Left renal cortex interstitium (tissue), 4 donors: ENCODE measurements at regions not wholly inside any gene's neighbourhood (a gene's known extent, or its start where the extent isn't known, plus 50 kb on each side); places are given as distances from the start of the nearest gene placed in this dataset.

Experiments
- DNase-seq, 4 donors: peaks; one replicate each; pipeline ENCODE4 v3.0.0-alpha.2; 2013; ENCODE audit warnings: low read depth in 4 of 4, low spot score in 2 of 4, missing footprints in 1 of 4

DNA sequence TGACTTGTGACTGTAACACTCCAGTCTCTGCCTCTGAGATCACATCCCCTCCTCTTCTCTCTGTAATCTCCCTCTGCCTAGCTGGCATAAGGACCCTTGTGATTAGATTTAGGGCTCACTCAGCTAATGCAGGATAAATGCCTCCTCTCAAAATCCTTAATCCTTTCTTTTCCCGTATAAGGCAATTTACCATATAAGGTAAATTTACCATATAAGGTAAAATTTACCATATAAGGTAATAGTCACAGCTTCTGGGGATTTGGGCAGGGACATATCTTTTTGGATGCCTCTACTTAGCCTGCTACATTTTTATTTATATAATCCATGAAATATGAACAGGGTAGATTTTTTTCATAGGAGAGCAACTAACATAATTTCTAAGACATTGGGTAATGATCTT, 318.0 kb upstream of the PUM3 start:
- DNase-seq, result no peak

DNA sequence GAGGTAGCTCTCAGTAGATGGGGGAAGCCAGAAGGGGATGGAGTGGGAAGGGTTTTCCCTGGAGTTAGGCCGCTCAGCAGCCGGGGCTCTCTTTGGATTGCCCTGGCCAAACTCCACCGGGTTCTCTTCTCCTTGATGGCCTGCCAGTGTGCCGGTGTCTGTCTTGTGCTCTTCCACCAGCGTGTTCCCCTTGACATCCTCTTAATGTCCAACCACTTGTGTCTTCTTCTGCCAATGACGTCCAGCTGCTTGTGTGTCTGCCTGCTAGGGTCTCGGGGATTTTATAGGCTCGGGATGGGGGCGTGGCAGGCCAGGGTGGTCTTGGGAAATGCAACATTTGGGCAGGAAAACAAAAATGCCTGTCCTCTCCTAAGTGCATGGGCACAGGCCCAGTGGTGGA, 313.1 kb upstream of the PUM3 start:
- no peak for DNase-seq

DNA sequence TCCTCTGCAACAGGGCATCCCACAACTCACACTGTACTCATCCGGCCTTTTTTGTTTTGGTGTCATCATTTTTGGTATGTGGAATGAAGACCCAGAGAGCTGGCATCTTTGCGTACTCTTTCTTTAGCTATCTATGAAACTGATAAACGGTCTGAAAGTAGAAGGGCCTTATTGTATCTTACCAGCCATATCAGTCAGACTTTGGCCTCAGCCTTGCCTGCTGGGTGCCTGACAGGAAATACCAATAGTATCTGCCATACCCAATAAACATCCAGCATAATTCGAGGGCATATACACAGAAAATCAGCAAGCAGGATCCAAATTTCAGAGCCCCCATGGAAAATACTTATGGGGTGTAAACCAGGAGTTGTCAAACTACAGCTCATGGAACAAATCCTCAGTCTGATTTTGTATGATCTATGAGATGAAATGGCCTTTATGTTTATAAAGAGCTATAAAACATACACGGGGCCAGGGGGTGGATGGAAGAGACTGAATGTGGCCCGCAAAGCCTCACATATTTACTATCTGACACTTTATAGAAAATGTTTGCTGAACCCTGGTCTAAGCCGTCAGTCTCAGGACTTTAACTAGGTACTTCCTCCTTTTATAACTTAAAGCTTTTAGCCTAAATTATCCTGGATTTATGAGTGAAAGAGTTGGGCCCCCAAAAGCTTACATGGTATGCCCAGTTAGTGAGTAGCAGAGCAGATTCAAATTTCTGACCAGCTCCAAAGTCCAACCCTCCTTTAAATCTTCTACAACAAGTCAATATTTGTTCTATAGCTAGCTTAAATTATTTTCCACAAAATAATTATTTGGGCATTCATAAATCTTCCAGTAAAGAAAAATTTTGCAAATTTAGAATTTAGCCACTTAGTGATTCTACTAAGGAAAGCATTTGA, 308.0 kb upstream of the PUM3 start:
- DNase-seq, result no peak

DNA sequence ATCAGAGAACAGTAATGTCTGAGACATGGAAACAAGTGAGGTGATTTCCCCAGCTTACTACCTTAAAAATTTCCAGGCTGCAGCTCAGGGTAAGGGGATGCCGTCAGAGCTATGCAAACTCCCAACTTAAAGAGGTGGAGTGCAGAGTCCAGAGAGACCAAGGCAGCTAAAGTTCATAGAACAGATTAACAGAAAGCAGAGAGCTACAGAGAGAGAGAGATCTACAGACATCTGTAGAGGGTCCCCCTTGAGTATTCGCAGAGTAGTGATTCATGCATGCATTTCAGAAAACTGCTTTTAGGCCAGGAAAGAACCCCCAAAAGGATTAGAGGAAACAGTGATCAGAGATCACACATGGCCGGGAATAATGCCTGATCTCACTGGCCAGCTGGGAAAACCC, 306.2 kb upstream of the PUM3 start:
- DNase-seq, result no peak

DNA sequence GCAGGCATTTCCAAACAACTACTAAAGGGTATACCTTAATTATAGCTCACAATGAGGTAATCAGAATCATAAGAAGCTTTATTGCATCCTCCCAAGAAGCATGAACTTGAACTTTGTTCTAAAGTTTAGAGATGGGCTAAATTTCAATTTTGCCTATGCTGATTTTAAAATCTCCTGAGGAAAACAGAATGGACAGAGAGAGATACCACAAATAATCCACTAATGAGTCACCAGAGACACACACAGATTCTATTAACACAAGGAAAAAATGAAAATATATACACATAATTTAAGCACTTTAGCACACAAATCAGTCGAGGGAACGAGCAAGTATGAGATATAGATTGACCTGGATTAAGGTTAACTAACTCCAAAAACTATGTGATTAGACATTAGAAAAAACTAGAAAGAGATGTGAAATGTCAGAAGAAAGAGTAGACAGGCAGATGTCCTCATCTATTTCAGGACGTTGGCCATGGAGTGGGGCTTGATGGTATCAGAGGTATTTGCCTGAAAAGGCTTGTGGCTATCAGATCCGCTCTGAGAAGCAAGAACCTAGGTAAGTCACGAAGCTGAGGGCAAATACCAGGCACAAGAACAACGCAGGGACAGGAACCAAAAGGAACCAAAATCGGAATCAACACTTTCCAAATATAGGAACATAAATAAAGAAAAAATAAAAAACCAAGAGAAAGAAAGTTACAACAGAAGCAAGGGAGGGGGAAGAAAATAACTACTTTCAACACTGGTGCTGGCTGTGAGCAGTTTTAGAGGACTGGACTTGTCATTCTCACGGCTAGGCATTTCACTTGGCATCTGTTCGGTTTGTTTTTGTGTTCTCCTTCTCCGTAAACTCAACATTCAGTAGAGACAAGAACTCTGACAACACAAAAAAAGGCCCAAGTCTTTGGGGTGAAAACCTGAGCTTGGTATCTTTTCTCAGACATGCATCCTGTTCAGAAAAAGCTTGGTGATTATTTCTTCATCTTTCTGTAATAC, 294.6 kb upstream of the PUM3 start:
- no peak for DNase-seq

DNA sequence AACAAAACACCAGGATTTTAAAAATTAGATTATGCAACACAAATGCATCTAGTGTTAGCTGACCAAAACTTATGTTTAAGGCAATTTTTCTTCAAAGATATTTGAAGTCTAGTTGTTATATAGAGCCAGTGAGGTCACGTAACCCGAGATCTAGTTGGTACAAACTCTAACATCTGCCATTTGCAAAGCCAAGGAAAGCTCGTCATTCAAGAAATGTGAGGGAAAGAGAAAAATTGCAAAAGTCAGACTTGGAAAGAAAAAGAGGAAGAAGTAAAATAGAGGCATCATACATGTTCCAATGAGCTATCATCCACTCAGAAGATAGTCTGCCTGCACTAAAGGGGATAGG, 293.4 kb upstream of the PUM3 start:
- no peak for DNase-seq

DNA sequence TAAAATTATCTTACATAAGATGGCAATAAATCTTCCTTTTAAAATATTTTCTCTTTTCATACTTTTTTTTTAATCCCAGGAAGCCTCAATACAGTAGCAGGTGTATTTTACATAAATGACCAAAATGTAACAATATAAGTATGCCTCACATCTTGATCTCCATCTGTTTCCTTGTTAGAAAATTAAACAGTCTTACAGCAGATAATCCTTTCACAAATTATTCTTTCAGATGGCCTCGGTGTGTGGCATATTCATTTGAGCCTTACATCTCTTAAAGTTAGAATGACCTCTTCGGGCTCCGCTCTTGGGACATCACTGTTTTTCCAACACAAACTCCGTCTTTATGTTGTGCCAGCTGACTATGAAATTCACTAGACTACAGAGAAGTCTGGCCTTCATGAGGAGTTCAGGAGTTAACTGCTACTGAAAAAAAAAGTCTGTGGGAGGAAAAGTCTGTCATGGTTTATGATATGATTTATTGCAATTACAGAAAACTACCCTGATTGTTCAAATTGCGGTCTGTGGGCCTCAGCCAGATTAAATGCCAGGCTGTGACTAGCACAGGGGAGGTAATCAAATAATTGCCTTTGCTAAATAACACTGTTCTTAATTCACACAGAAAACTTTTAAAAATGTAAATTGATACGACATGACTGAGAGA, 292.9 kb upstream of the PUM3 start:
- DNase-seq, result no peak

DNA sequence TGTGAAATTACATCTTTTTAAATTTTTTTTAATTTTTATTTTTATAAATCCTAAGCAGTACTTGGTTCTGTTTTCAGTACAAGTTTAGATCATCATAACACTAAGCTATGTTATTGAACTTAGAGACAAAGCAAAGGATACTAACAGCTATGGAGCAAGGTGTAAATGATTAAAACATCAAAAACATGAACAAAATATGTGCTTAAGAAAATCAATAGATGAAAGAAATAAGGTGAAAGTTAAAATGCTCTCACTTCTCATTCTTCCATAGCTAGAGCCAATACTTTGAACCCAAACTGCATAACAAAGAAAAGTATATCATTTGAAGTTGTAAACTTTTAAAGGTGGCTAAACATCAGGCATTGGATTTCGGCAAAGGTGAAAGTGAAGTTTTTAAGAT, 292.3 kb upstream of the PUM3 start:
- no peak for DNase-seq

DNA sequence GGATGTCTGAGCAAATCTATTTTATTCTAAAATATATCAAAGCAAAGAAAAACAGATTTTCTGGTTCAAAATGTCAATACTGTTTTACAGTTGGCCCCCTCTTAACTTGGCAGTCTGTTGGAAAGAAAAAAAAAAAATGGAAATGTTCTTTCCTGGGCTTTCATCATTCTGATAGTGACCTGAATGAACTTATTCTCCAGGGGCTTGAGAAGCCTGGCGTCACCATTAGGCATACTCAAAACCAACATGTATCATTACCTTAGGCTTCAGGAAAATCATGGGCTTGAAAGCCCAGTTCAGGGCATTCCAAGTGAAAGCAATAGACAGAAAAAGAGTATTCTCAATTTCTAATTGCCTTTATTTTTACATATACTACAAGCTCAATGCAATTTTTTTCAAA, 283.7 kb upstream of the PUM3 start:
- DNase-seq, result no peak

DNA sequence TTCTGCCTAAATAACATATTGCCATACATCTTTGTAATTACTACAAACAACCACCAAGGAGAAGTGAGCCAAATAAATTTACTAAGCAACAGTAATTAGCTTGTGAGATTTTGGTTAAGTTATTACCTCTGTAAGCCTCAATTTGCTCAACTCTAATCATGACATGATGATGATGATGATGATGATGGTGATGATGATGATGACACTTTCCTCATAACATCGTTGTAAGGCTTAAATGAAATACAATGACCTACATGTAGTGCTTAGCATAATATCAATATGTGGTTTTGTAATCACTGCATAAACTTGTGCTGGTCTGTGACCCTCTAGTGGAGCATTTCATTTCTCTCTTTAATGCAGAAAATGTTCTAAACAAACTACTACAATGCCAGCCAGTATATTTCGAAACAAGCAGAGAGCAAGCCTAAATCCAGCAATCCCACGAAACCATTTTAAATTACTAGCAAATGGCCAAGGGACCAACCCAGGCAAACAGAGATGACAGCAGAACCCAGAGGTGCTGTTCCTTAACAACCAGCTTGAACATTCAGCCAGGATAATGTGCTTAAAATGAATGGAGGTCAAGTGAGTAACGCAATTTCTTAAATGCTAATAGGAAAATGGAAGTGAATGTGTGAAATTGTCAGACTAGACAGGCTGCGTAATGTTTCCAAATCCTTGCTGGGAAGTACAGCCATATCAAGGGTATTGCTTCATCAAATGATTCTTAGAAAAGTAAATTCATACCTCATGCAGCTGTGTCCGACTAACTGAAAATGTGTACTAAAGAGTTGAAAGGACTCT, 281.9 kb upstream of the PUM3 start:
- DNase-seq, result no peak

DNA sequence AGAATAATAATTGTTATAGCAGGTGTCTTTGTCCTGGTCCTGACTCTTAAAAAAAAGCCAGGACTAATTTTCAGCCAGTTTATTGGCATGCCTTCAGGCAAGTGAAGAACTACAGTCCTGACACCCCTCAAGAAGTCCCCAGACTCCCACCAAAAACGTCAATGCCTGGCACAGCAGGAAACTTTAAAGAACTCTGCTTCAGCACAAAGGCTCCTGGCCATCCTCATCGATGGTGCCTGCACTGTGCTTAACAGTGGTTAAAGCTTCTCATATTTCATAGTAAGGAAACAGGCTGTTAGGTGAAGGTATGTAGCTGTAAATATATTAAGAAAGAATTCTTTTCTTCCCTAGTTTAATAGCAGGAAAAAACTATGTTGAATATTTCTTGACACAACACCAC, 280.1 kb upstream of the PUM3 start:
- no peak for DNase-seq

DNA sequence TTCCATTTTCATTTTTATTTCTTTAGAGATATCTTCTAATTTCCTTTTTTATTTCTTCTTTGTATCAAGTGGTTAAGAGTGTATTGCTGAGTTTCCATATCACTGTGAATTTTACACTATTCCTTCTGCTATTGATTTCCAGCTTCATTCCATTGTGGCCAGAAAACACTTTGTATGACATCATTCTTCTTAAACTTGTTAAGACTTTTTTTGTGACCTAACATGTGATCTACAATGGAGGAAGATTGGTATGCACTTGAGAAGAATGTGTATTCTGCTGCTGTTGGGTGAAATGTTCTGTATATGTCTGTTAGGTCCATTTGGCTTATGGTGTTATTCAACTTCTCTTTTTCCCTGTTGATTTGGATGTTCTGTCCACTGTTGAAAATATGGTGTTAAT, 274.2 kb upstream of the PUM3 start:
- DNase-seq, result no peak

DNA sequence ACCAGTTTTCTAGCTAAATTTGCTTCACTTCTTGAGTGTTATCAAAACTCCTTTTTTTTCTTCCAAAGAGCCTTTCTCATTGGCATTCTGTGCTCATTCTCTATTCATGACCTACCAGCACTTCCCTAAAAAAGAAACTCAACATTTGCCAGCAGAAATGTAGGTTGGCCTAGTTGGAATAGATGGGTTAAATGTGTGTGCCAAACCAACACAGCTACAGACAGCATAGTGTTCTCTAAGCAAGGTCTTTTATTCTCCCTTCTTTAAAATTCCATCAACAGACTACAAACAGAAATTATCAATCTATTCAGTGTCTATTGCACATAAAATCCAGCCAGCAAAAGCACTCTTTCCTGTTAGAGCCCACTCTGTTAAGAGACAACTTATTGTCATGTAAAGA, 255.8 kb upstream of the PUM3 start:
- no peak for DNase-seq

DNA sequence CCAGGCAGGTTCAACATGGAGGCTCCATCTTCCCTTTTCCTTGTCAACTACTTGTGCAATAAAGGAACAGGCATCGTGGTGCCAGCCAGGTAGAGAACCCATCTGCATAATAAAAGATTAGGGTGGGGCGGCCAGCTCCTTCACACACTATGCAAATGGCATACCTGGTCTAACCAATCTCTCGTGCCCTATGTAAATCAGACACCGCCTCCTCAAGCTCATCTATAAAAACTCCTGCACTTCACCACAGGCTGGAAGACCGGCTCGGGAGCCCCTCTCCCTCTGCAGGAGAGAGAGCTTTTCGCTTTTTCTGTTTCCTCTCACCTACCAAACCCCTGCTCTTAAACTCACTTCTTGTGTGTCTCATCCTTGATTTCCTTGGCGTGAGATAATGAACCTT, 244.3 kb upstream of the PUM3 start:
- no peak for DNase-seq

DNA sequence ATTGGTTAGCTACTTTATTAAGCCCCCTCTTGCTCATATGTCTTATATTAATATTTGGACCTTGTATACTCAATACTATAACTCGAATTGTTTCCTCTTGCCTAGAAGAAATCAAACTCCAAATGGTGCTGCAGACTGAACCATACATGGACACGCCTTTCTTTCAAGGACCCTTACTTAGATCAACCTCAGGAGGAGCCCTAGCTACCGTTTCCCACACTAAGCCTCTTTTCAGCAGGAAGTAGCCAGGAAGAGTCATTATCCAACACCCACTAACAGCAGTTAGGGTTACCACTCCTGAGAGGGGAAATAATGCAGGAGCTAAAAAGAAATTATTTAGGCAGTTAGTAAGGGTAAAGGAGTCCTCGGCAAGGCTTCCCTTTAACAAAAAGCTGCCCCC, 243.8 kb upstream of the PUM3 start:
- no peak for DNase-seq

DNA sequence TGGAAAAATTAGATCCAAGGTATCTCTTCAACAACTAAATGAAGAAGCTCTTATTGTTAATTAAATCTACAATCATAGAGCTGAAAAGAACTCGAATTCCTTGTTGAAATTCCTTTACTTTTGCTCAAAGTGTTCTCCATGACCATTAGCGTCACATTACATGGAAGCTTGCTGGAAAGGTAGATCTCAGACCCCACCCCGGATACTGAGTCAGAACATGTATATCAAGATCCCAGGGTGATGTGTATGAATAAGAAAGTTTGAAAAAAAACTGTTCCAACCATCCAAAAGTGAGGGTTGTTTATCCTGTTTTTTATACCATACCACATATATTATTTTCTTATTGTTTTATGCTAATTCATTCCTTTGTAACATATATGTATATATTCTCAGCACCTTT, 237.1 kb upstream of the PUM3 start:
- DNase-seq, result no peak

DNA sequence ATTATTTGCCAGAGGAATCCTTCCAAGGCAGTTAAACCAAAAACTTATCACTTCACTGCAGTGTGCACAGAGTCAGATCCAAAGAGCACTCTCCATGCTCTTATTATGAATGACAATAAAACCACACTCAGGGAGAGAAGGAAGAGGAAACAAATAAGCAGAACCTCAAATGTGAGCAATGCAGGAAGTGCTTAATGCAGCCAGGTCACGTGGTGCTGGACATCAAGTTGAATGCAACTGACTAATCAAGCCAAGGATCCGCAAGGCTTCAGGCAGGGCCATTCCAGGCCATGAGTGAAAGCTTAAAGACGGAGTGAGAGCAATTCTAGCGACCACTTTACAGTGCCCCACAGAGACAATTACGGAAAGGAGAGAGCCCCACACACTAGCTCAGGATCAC, 230.4 kb upstream of the PUM3 start:
- no peak for DNase-seq

DNA sequence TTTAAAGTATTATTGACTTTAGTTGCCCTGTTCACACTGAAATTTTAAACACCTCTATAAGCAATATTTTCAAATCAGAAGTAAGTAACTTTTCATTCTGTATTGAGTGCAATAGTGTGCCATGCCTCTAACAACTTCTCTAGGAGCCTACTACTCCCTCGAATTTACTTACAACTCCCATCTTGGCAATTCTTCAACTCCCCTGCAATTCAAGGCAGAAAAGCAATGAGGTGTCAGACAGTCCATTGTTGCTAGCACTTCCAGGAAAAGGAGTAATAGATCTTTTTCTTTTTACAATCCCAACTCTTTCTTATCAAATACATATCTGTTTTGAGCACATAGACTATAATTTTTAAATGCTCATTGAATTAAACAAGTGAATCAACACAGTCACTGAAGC, 222.7 kb upstream of the PUM3 start:
- DNase-seq, result no peak

DNA sequence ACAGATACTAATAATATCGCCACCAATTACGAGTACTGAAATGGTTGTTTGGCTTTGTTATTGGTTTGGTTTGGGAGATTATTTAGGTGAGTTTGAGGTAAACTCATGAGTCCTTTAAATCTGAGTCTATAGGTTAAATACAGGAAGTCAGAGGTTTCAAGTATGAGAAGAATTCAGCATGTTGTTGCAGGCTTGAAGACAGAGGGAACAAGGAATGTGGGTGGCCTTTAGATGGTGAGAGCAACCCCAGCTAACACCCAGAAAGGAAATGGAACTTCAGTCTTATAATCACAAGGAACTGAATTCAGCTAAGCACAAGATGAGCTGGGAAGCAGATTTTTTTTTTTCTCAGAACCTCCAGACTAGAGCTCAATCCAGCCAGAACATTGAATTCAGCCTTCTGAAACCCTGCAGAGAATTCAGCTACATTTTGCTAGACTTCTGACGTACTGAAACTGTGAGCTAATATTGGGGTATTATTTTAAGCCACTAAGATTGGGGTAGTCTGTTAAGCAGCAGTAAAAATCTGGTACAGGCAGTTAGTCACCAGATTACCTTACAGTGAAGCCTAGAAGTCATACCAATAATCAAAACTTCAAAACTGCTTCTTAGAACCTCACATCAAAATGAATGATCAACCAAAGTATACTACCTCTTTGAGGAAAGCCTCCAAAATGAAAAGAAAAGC, 216.0 kb upstream of the PUM3 start:
- DNase-seq, result no peak

DNA sequence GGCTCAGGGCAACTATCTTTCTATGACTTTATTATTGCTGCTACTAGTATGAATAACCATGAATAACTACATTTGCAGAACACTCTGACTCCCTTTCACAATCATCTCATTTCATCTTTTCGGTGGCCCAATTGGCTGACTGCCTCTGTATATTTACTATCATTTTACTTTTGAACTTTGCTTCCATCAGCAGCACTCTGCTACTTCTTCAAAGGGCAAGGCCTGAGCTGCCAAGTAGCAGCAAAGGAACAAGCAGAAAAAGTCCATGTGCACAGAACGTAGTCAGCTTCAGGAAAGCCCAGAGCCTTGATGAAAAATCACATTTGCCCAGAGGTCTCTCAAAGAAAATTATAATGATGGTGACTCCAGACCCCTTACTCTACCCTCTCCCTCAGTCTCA, 214.5 kb upstream of the PUM3 start:
- no peak for DNase-seq
